CD4-positive, alpha-beta T cell (primary cell): ENCODE measurements at regions not wholly inside any gene's neighbourhood (a gene's known extent, or its start where the extent isn't known, plus 50 kb on each side); places are given as distances from the start of the nearest gene placed in this dataset.

Source experiments
- ATAC-seq: fragments of 200-7000 bp; cut with Tn5 transposase; one replicate; pipeline ENCODE4 v1.10.0; 2022; ENCODE audit warnings: mild to moderate bottlenecking; ENCODE audit not compliant: poor library complexity
- CTCF ChIA-PET: fragments of 350-600 bp; sonication (Branson Sonifier 250); formaldehyde crosslinking; loops from one replicate; lab custom pipeline; 2021; ENCODE audit warnings: antibody characterized with exemption, inconsistent platforms; lab: Charles Lee
- POLR2A ChIA-PET: fragments of 350-600 bp; sonication (Branson Sonifier 250); formaldehyde crosslinking; loops from one replicate; lab custom pipeline; 2021; ENCODE audit warnings: antibody characterized with exemption, inconsistent platforms; lab: Charles Lee
- DNase-seq, 14 experiments: peaks; one replicate each; pipeline ENCODE4 v3.0.0-alpha.2; 2013 to 2020; ENCODE audit warnings: mixed read lengths in 2 of 14
- H3K27ac ChIP-seq, 2 donors: one replicate each; pipeline versions ENCODE4 v1.5.1 to v1.7.0; 2013; ENCODE audit warnings: low read length in 2 of 2, low read depth in 1 of 2, mild to moderate bottlenecking in 1 of 2
- H3K27me3 ChIP-seq, 2 experiments: 1 replicate in 1 of 2; 2 replicates in 1 of 2; pipeline versions ENCODE4 v1.6.1 to v1.7.0; 2013; ENCODE audit warnings: low read length in 2 of 2, control low read depth in 1 of 2, mild to moderate bottlenecking in 1 of 2, moderate library complexity in 1 of 2; ENCODE audit not compliant: insufficient read depth in 2 of 2, control insufficient read depth in 1 of 2
- H3K36me3 ChIP-seq: one replicate; pipeline ENCODE4 v1.6.1; 2013; ENCODE audit warnings: low read length, control low read depth; ENCODE audit not compliant: insufficient read depth
- H3K4me1 ChIP-seq: one replicate; pipeline ENCODE4 v1.6.1; 2013; ENCODE audit warnings: low read length, control low read depth; ENCODE audit not compliant: insufficient read depth
- H3K4me3 ChIP-seq: one replicate; pipeline ENCODE4 v1.5.1; 2013; ENCODE audit warnings: mild to moderate bottlenecking, low read length, moderate library complexity
- H3K9me3 ChIP-seq, 2 experiments: 1 replicate in 1 of 2; 2 replicates in 1 of 2; pipeline versions ENCODE4 v1.6.1 to v1.7.0; 2013; ENCODE audit warnings: low read length in 2 of 2, mild to moderate bottlenecking in 2 of 2, control low read depth in 1 of 2, moderate library complexity in 1 of 2; ENCODE audit not compliant: control insufficient read depth in 1 of 2, insufficient read depth in 1 of 2
- H3K27ac Mint-ChIP-seq: one replicate; pipeline ENCODE4 v1.8.0; 2020; ENCODE audit warnings: mixed read lengths
- H3K27me3 Mint-ChIP-seq: one replicate; pipeline ENCODE4 v1.8.0; 2021; ENCODE audit warnings: mixed read lengths
- H3K36me3 Mint-ChIP-seq: one replicate; pipeline ENCODE4 v1.8.0; 2021; ENCODE audit warnings: low read depth, mixed read lengths
- H3K4me1 Mint-ChIP-seq: one replicate; pipeline ENCODE4 v1.8.0; 2021; ENCODE audit warnings: low read depth, mixed read lengths
- H3K4me3 Mint-ChIP-seq: one replicate; pipeline ENCODE4 v1.8.0; 2020; ENCODE audit warnings: mild to moderate bottlenecking, mixed read lengths
- H3K9me3 Mint-ChIP-seq: one replicate; pipeline ENCODE4 v1.8.0; 2020; ENCODE audit warnings: mixed read lengths
- CTCF ChIP-seq: fragments of 200-600 bp; IDR thresholded peaks from one replicate; pipeline ENCODE4 v1.8.0; 2022; ENCODE audit warnings: antibody characterized with exemption, mild to moderate bottlenecking
- intact Hi-C, 2 experiments: fragments of 100-400 bp; cut with DNase I in 1 of 2; cut with micrococcal nuclease in 1 of 2; formaldehyde crosslinking; loops; one replicate each; pipeline versions ENCODE4 v1.15.1 to v1.9.0; 2023 to 2025; cut with DNase I, micrococcal nuclease

- no peaks in the 10 kb centered on the region for H3K9me3 Mint-ChIP-seq
- Histone ChIP-seq H3K27me3 (no peaks in the 10 kb centered on the region), H3K4me1 (no peaks in the 10 kb centered on the region), H3K27ac (no peak overlapping the region), H3K9me3 (no peaks in the 10 kb centered on the region), H3K4me3 (no peak overlapping the region), H3K36me3 (no peaks in the 10 kb centered on the region)
- no peak for ATAC-seq
- ChIA-PET POLR2A (no interaction called here), CTCF (no interaction called here)
- no peak for TF ChIP-seq CTCF
- H3K4me3 Mint-ChIP-seq, result no peak overlapping the region
- peaks cover 3% of the 10 kb centered on the region for H3K27me3 Mint-ChIP-seq
- H3K27ac Mint-ChIP-seq, result no peak overlapping the region
- intact Hi-C loops, result no loop called here
- no peak for DNase-seq
- H3K4me1 Mint-ChIP-seq, result no peaks in the 10 kb centered on the region
- H3K36me3 Mint-ChIP-seq, result no peaks in the 10 kb centered on the region
Observed at GRCh38 chr10:29843143-29843542, 208.4 kb upstream of the SVIL start.

GRCh38 chr10:29841724-29842649 is 207.2 kb upstream of the SVIL start:
- CTCF ChIA-PET, result no interaction called here
- Mint-ChIP-seq H3K27me3 (no peaks in the 10 kb centered on the region), H3K36me3 (no peaks in the 10 kb centered on the region), H3K4me1 (no peaks in the 10 kb centered on the region), H3K4me3 (no peak overlapping the region), H3K9me3 (no peaks in the 10 kb centered on the region), H3K27ac (no peak overlapping the region)
- DNase-seq, result no peak
- H3K4me1 ChIP-seq, result no peaks in the 10 kb centered on the region
- no peak for TF ChIP-seq CTCF
- peaks cover 0 to 3% of the 10 kb centered on the region in 2 experiments for H3K9me3 ChIP-seq
- H3K4me3 ChIP-seq, result no peak overlapping the region
- H3K36me3 ChIP-seq, result no peaks in the 10 kb centered on the region
- POLR2A ChIA-PET, result no interaction called here
- intact Hi-C loops, result no loop called here
- no peak for ATAC-seq
- H3K27ac ChIP-seq, result no peak overlapping the region
- H3K27me3 ChIP-seq, result no peaks in the 10 kb centered on the region

- intact Hi-C loops, result no loop called here
- H3K27ac ChIP-seq, result no peak overlapping the region
- POLR2A ChIA-PET, result no interaction called here
- H3K27me3 Mint-ChIP-seq, result no peaks in the 10 kb centered on the region
- no peaks in the 10 kb centered on the region for H3K9me3 Mint-ChIP-seq
- H3K4me3 ChIP-seq, result no peak overlapping the region
- no peak for DNase-seq
- H3K4me1 Mint-ChIP-seq, result no peaks in the 10 kb centered on the region
- no peak for TF ChIP-seq CTCF
- H3K36me3 Mint-ChIP-seq, result no peaks in the 10 kb centered on the region
- no peaks in the 10 kb centered on the region for H3K36me3 ChIP-seq
- H3K9me3 ChIP-seq, result peaks cover 0 to 3% of the 10 kb centered on the region in 2 experiments
- H3K4me1 ChIP-seq, result no peaks in the 10 kb centered on the region
- H3K27me3 ChIP-seq, result no peaks in the 10 kb centered on the region
- H3K27ac Mint-ChIP-seq, result no peak overlapping the region
- H3K4me3 Mint-ChIP-seq, result no peak overlapping the region
- CTCF ChIA-PET, result no interaction called here
- no peak for ATAC-seq
Observed at GRCh38 chr10:29840516-29841276, 205.9 kb upstream of the SVIL start.
